A549 (cell line): ENCODE measurements at regions not wholly inside any gene's neighbourhood (a gene's known extent, or its start where the extent isn't known, plus 50 kb on each side); places are given as distances from the start of the nearest gene placed in this dataset.

Experiments used
- CHD2 ChIP-seq: fragments of 150-350 bp; IDR thresholded peaks from 2 replicates; pipeline ENCODE4 v1.6.1; 2014; ENCODE audit warnings: low read length; ENCODE audit not compliant: partially characterized antibody
- CHD4 ChIP-seq: fragments of 200-600 bp; sonication (generic); IDR thresholded peaks from 2 replicates; pipeline ENCODE4 v1.6.1; 2016; ENCODE audit warnings: antibody characterized with exemption, mild to moderate bottlenecking, borderline replicate concordance
- ESRRA ChIP-seq: fragments of 150-350 bp; IDR thresholded peaks from 2 replicates; pipeline ENCODE4 v1.6.1; 2014; ENCODE audit warnings: mild to moderate bottlenecking, low read length, borderline replicate concordance
- FOSL2 ChIP-seq, 2 experiments: fragments of 450-650 bp in 1 of 2; fragments of >200 bp in 1 of 2; sonication (Bioruptor Twin) in 1 of 2; formaldehyde crosslinking; IDR thresholded peaks; 2 replicates each; pipeline versions ENCODE4 v1.5.0 to v1.6.1; 2016 to 2020; ENCODE audit warnings: mild to moderate bottlenecking in 1 of 2, moderate library complexity in 1 of 2
- POLR2A ChIP-seq: IDR thresholded peaks from 2 replicates; pipeline ENCODE4 v1.6.1; 2012; ENCODE audit warnings: mild to moderate bottlenecking, low read length
- ZFP36 ChIP-seq: fragments of 450-650 bp; IDR thresholded peaks from 2 replicates; pipeline ENCODE4 v1.6.1; 2014; ENCODE audit warnings: borderline replicate concordance; ENCODE audit not compliant: partially characterized antibody
- ZSCAN20 ChIP-seq: fragments of 250-450 bp; sonication (Bioruptor Pico); IDR thresholded peaks from 2 replicates; pipeline ENCODE4 v1.8.0; 2022; ENCODE audit warnings: mild to moderate bottlenecking, moderate library complexity
- TF ChIP-seq, protein P1 (sequence below): fragments of >200 bp; sonication (Bioruptor Twin); formaldehyde crosslinking; IDR thresholded peaks from 3 replicates; pipeline ENCODE4 v1.5.1; 2016

DNA sequence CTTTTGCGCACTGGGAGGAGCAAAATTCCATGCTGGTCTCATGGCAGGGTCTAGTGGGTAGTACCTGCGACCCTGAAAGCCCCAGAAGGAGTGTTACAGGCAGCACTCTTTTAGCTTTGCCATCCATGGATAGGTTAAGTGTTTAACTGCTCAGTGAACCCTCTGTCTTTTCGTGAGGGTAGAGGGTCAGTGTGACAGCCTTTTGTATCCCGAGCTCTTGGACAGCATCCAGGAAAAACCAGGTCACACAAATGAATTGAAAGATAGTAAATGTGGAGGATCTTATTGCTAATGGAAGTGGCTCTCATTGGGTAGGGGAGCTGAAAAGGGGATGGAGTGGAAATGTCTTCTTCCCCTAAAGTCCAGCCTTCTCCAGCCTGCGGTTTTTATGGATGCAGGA is 57.8 kb upstream of the CCDC112 start:
- TF ChIP-seq, protein P1, sequence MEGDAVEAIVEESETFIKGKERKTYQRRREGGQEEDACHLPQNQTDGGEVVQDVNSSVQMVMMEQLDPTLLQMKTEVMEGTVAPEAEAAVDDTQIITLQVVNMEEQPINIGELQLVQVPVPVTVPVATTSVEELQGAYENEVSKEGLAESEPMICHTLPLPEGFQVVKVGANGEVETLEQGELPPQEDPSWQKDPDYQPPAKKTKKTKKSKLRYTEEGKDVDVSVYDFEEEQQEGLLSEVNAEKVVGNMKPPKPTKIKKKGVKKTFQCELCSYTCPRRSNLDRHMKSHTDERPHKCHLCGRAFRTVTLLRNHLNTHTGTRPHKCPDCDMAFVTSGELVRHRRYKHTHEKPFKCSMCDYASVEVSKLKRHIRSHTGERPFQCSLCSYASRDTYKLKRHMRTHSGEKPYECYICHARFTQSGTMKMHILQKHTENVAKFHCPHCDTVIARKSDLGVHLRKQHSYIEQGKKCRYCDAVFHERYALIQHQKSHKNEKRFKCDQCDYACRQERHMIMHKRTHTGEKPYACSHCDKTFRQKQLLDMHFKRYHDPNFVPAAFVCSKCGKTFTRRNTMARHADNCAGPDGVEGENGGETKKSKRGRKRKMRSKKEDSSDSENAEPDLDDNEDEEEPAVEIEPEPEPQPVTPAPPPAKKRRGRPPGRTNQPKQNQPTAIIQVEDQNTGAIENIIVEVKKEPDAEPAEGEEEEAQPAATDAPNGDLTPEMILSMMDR = no peak
- TF ChIP-seq CHD2 = no peak
- TF ChIP-seq ZSCAN20 (CRISPR knock-in tag) = no peak
- no peak for TF ChIP-seq CHD4
- TF ChIP-seq ESRRA = no peak
- no peak for TF ChIP-seq POLR2A
- no peak for TF ChIP-seq ZFP36
- no peak for TF ChIP-seq FOSL2 (IDR thresholded peaks at IDR 0.05)
- TF ChIP-seq FOSL2 (CRISPR knock-in tag; IDR thresholded peaks at IDR 0.05) = no peak
